HepG2 (cell line): ENCODE measurements at regions not wholly inside any gene's neighbourhood (a gene's known extent, or its start where the extent isn't known, plus 50 kb on each side); places are given as distances from the start of the nearest gene placed in this dataset.

Experiments used
- ARID3A ChIP-seq: IDR thresholded peaks from 2 replicates; pipeline ENCODE4 v1.6.1; 2012; ENCODE audit warnings: low read depth, low read length, improper control_type of control experiment
- ATF5 ChIP-seq: sonication (generic); formaldehyde crosslinking; IDR thresholded peaks from 2 replicates; pipeline ENCODE4 v1.4.0; 2020; ENCODE audit warnings: mild to moderate bottlenecking, low read depth, missing genetic modification reagents
- BRD4 ChIP-seq: sonication (generic); formaldehyde crosslinking; IDR thresholded peaks from 2 replicates; pipeline ENCODE4 v1.4.0; 2020; ENCODE audit warnings: missing genetic modification reagents
- CBX2 ChIP-seq, 2 experiments: fragments of 200-600 bp in 1 of 2; sonication (generic); formaldehyde crosslinking in 1 of 2; IDR thresholded peaks; 2 replicates each; pipeline versions ENCODE4 v1.7.0 to v1.8.1; 2018 to 2022; ENCODE audit warnings: low read depth in 2 of 2, low read length in 1 of 2, mild to moderate bottlenecking in 1 of 2, missing genetic modification reagents in 1 of 2
- CHD4 ChIP-seq: fragments of 200-600 bp; sonication (generic); IDR thresholded peaks from 2 replicates; pipeline ENCODE4 v1.7.0; 2017; ENCODE audit warnings: mild to moderate bottlenecking, low read length, borderline replicate concordance
- DPF2 ChIP-seq: sonication (generic); formaldehyde crosslinking; IDR thresholded peaks from 2 replicates; pipeline ENCODE4 v1.4.0; 2020; ENCODE audit warnings: mild to moderate bottlenecking, low read depth, missing genetic modification reagents, borderline replicate concordance
- FOSL1 ChIP-seq: sonication (generic); formaldehyde crosslinking; IDR thresholded peaks from 2 replicates; pipeline ENCODE4 v1.9.0; 2021; ENCODE audit warnings: missing genetic modification reagents, borderline replicate concordance
- HDAC2 ChIP-seq: sonication (generic); formaldehyde crosslinking; IDR thresholded peaks from 2 replicates; pipeline ENCODE4 v1.4.0; 2020; ENCODE audit warnings: missing genetic modification reagents
- KLF15 ChIP-seq: sonication (generic); formaldehyde crosslinking; IDR thresholded peaks from 2 replicates; pipeline ENCODE4 v1.8.1; 2023; ENCODE audit warnings: borderline replicate concordance, mild to moderate bottlenecking, inconsistent platforms, missing genetic modification reagents, mixed read lengths
- KMT2A ChIP-seq: sonication (generic); formaldehyde crosslinking; IDR thresholded peaks from 2 replicates; pipeline ENCODE4 v1.4.0; 2020; ENCODE audit warnings: missing genetic modification reagents
- MEIS1 ChIP-seq: sonication (generic); formaldehyde crosslinking; IDR thresholded peaks from 2 replicates; pipeline ENCODE4 v1.9.0; 2021; ENCODE audit warnings: mild to moderate bottlenecking, missing genetic modification reagents, moderate library complexity, borderline replicate concordance
- NFIB ChIP-seq: sonication (generic); formaldehyde crosslinking; IDR thresholded peaks from 2 replicates; pipeline ENCODE4 v1.9.0; 2021; ENCODE audit warnings: missing genetic modification reagents, mild to moderate bottlenecking, borderline replicate concordance
- NONO ChIP-seq, 2 experiments: fragments of 450-650 bp in 1 of 2; sonication (generic) in 1 of 2; formaldehyde crosslinking in 1 of 2; IDR thresholded peaks in 1 of 2; conservative IDR thresholded peaks in 1 of 2; 2 replicates each; pipeline versions ENCODE4 v1.6.1 to v1.8.0; 2017 to 2022; ENCODE audit warnings: mild to moderate bottlenecking in 1 of 2, missing genetic modification reagents in 1 of 2, moderate library complexity in 1 of 2
- PITX1 ChIP-seq: sonication (generic); formaldehyde crosslinking; IDR thresholded peaks from 2 replicates; pipeline ENCODE4 v1.5.1; 2020; ENCODE audit warnings: mild to moderate bottlenecking, missing genetic modification reagents
- RBAK ChIP-seq: sonication (generic); formaldehyde crosslinking; IDR thresholded peaks from 2 replicates; pipeline ENCODE4 v1.5.1; 2020; ENCODE audit warnings: mild to moderate bottlenecking, missing genetic modification reagents
- RBM39 ChIP-seq: fragments of 200-400 bp; formaldehyde crosslinking; IDR thresholded peaks from one replicate; pipeline ENCODE4 v1.6.1; 2018; ENCODE audit warnings: antibody characterized with exemption, mild to moderate bottlenecking, low read depth, low read length; ENCODE audit not compliant: poor library complexity, severe bottlenecking
- REXO4 ChIP-seq: sonication (generic); formaldehyde crosslinking; IDR thresholded peaks from 2 replicates; pipeline ENCODE4 v1.8.0; 2022; ENCODE audit warnings: missing genetic modification reagents, mild to moderate bottlenecking, borderline replicate concordance
- SP5 ChIP-seq: IDR thresholded peaks from 2 replicates; pipeline ENCODE4 v1.6.1; 2016; ENCODE audit warnings: low read depth, borderline replicate concordance
- UBTF ChIP-seq: sonication (generic); formaldehyde crosslinking; IDR thresholded peaks from 2 replicates; pipeline ENCODE4 v1.4.0; 2020; ENCODE audit warnings: mild to moderate bottlenecking, missing genetic modification reagents
- ZFP62 ChIP-seq: sonication (generic); formaldehyde crosslinking; IDR thresholded peaks from 2 replicates; pipeline ENCODE4 v1.4.0; 2020; ENCODE audit warnings: missing genetic modification reagents
- ZKSCAN5 ChIP-seq: sonication (generic); formaldehyde crosslinking; IDR thresholded peaks from 2 replicates; pipeline ENCODE4 v1.5.1; 2020; ENCODE audit warnings: mild to moderate bottlenecking, missing genetic modification reagents
- ZNF17 ChIP-seq: sonication (generic); formaldehyde crosslinking; IDR thresholded peaks from 2 replicates; pipeline ENCODE4 v1.5.0; 2020; ENCODE audit warnings: mild to moderate bottlenecking, missing genetic modification reagents
- ZNF264 ChIP-seq: sonication (generic); formaldehyde crosslinking; IDR thresholded peaks from 2 replicates; pipeline ENCODE4 v1.4.0; 2020; ENCODE audit warnings: missing genetic modification reagents
- ZNF430 ChIP-seq: sonication (generic); formaldehyde crosslinking; IDR thresholded peaks from 2 replicates; pipeline ENCODE4 v1.9.0; 2021; ENCODE audit warnings: mild to moderate bottlenecking, missing genetic modification reagents

- TF ChIP-seq ZNF264 (CRISPR knock-in tag) (peak; percentile 78), RBM39 (no peak), MEIS1 (CRISPR knock-in tag) (no peak), DPF2 (no peak), PITX1 (no peak), HDAC2 (CRISPR knock-in tag) (peak; percentile 44; the same call in 1 of the 2 replicates), UBTF (peak; percentile 53; the same call in 1 of the 2 replicates), ARID3A (no peak), ZNF17 (no peak), NFIB (CRISPR knock-in tag) (no peak), ATF5 (CRISPR knock-in tag) (no peak), KLF15 (no peak), CBX2 (IDR thresholded peaks at IDR 0.05; ENCODE audit: low read depth, low read length) (no peak), CBX2 (CRISPR knock-in tag; IDR thresholded peaks at IDR 0.05; ENCODE audit: low read depth) (no peak), ZNF430 (CRISPR knock-in tag) (no peak), CHD4 (no peak), SP5 (CRISPR knock-in tag) (no peak), REXO4 (CRISPR knock-in tag) (no peak), FOSL1 (no peak), ZKSCAN5 (CRISPR knock-in tag) (no peak), ZFP62 (no peak), BRD4 (peak; percentile 87), KMT2A (CRISPR knock-in tag) (no peak), NONO (IDR thresholded peaks at IDR 0.05) (no peak), NONO (CRISPR knock-in tag; conservative IDR thresholded peaks at IDR 0.05) (peak; percentile 40; the same call in 1 of the 2 replicates), RBAK (peak; percentile 48; the same call in 1 of the 2 replicates)
Measured at GRCh38 chr5:6220346-6221088, 157.8 kb downstream of the MED10 start (continued).
